ENCODE measurements at regions not wholly inside any gene's neighbourhood (a gene's known extent, or its start where the extent isn't known, plus 50 kb on each side); places are given as distances from the start of the nearest gene placed in this dataset.

DNA sequence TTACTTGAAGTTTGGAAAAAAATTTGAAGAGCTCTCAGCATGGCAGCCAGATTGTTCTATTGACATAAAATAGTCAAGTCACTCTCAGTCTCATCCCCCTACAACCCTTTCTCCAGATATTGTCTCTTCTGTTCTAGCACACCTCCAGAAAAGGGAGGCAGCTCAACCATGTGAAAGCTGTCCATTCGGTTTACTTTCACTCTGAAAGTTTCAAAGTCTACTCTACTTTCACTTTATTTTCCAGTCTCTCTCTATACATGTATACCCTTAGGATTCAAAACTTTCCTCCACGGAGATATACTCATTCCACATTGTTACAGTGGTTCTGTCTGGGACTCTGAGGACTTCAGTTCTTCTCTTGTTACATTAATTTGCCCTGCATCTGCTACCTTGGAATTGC is 111.0 kb upstream of the STAC start:
- DNase-seq (ENCODE audit: low spot score), result no peak

DNA sequence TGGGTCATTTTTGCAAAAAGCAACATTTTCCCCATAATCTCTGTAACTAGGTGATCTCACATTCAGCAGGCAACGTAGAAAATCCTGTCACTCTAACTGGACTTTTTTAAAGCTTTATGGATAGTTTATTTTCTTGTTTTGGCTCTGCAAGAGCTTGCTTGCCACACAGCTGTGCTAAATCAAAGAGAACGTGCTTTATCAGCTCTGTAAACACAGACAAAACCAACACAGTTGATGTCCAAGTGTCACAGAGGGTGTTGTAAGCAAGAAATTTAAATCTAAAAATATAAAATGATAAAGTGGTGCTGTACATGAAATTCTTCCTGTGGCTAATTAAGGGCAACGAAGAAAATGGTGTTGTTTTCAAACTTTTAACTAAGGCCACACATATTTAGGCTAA is 97.5 kb upstream of the STAC start:
- no peak for DNase-seq (ENCODE audit: low spot score)

DNA sequence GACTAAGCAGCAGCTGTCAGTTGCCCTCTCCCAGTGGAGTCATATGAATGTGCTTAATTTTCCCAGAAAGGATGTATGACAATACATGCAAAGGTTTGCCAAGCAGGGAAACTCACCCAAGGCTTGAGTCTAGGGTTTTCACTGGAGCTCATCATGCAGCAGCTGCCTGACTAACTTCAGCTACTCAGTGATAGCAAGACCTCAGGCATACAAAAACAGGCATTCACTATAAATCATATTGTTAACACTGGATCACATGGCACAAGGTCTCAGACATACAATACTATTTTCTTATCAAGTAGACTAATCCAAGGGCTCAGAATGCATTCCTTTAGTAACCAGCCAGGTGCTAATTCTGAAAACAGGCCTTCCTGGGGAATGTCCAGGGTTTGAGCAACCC is 85.0 kb upstream of the STAC start:
- DNase-seq (ENCODE audit: low spot score), result no peak

DNA sequence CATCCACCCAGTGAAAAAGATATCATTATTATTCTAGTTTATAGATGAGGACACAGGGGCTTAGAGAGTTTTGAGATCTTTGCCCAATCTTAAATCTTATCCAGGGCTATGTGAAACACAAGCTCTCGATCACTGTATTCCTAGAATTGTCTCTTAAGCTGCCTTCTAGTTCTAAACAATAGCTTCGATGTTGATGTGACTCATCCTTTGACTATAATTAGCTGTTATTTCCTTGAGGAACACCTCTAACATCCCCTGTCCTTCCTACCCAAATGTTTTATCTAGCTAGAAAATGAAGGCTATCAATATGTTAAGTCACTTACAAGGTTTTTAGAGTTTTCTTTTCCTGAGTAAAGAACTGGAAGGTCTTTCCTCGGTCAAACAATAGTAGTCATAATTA is 83.1 kb upstream of the STAC start:
- DNase-seq (ENCODE audit: low spot score), result no peak

DNA sequence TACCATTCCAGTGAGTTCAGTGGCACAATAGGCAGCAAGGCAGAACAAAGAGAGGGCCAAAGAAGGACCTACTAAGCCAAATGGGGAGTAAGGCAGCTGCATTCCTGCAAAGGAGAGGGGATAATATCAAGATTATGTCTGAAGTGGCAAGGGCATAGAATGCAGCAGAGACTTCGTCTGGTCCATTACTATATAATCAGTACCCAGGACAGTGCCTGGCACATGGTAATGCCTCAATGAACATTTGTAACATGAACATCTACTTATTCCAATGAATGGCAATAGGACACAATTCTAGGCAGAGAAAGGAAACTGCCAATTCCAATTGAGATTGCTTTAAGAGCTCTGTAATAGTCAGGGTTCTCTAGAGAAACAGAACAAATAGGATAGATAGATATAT is 82.1 kb upstream of the STAC start:
- no peak for DNase-seq (ENCODE audit: low spot score)

DNA sequence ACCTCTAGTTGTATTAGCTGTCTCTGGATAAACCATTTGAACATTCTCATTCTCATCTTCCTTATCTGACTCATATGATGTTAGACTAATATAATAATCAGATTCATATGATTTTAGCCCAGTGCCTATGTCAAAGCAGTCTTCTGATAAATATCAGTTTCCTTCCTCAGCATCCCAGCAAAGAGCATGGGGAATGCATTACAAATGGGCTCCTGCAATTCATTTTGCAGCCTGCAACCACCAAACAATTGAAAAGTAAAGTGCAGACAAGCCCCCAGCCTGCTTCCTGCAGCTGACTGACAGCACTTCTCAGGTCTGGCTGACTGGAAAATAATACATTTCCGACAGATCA is 78.2 kb upstream of the STAC start:
- no peak for DNase-seq (ENCODE audit: low spot score)

DNA sequence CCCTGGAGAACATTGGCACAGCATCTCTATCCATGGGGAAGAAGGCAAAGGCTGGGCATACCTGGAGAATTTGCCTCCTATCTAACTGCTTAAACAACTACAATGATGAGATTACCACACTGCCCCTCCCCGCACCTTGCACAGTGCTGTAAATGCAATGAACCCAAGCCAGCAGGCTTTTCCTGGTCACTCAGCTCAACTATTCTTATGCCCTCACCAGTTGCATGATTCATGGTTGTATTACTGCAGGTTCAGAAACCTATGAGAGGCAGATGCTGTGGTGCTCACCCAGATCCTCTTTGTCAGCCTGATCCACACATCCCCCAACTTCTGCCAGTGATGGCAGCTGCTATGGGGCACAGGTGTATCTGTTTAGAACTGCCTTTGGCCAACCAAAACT is 77.7 kb upstream of the STAC start:
- no peak for DNase-seq (ENCODE audit: low spot score)

DNA sequence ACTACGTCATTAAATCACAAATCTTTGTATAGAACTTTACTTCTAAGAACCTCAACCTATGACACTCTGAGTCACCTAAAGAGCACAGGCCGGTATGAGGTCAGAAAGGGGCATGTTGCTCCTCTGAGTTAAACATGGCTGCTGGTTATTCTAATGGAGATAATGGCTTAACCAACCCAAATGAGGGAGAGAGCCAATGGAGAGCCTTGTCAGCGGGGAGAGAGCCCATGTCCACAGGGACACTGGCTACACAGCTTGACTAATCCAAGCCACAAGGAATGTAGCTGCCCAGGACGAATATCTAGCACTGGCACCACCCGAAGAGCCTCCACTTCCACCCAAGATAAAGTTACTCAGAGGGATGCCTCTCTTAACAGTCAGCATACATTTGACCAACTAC is 77.0 kb upstream of the STAC start:
- no peak for DNase-seq (ENCODE audit: low spot score)

DNA sequence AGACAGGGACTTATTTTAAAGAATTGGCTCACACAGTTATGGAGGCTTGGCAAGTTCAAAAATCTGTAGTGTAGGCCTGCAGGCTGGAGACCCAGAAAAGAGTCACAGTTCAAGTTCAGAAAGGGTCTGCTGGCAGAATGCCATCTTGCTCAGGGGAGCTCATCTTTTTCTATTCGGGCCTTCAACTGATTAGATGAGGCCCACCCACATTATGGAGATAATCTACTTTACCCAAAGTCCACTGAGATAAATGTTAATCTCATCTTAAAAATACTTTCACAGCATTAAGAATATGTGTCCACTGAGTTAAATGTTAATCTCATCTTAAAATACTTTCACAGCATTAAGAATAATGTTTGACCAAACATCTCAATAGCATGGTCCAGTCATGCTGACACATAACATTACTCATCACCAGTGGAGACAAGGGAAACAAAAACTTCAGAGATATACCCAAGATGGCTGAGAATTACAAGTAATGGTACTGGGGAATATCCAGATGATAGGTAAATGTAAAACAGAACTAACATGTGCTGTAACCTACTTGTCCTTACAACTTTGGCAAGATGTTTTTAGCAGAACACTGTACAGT is 74.3 kb upstream of the STAC start:
- DNase-seq (ENCODE audit: low spot score), result no peak

DNA sequence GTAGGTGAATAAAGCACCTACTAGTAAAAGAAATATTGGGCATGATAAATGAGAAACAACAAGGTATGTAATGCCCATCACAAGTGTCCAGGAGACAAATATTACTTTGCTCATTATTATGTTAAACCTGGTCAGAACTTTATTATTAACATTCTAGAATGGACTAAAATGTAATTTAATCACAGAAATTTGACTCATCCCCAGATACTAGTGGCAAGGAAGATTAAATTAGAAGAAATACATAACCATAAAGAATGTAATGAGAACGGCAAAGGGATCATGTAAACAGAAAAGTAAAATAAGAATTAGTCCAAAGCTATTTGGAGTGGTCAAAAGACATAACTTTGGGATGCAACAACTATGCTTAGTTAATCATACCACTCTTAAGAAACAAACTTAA is 71.2 kb upstream of the STAC start:
- no peak for DNase-seq (ENCODE audit: low spot score)

DNA sequence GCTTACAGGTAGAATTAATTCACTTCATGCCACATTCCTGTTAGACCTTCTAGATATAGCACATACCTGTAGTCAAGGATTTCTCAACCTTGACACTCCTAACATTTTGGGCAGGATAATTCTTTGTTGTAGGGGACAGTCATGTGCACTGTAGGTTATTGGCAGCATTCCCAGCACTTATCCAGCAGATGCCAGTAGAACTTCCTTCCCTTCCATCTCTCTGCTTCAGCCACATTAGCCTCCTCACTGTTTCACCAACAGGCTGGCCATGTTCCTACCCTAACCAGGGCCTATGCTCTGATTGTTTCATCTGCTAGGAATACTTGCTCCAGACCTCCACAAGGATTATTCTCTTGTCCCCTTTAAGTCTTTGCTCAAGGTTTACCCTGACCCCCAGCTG is 68.0 kb upstream of the STAC start:
- no peak for DNase-seq (ENCODE audit: low spot score)

DNA sequence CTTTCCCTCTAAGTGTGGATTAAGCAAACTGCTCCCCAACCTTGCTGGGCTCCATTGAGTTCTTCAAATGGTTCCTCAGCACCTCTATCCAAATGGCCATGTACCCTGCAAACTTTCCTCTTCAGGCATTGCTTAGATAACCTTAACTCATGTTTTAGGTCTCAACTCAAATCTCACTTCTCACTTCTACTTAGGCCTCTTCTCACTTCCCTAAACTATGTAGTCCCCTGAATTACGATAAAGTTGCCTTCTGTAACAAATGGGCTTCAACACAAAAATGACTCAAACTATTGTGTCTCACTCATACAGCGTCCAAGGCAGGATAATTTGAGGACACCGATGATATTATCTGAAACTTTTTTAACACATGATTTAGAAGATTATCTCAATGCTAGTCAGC is 62.4 kb upstream of the STAC start:
- DNase-seq (ENCODE audit: low spot score), result no peak

DNA sequence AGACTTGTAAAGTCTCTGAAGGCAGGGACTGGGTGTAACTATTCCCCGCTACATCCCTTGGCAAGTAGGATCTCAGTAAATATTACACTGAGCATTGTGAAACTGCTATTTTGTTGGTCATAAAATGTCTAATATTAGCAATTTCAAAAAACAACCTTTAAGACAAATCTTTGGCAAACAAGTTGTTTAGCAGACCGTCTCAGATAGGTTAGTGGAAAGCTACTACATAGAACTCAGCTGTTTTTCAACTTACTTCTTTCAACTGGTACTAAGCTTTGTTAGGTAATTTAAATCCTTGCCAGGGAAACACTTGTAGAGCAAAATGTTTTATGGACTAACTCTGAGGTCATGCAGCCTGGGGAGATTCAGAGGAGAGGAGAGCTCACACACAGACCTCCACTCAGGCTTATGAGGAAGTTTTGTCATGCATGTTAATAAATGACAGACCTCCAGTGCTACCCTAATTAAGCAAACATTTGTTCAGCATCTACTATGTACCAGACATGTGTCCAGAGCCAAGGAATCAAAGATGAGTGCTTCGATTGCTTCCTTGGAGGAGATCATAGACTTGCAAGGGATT is 61.6 kb upstream of the STAC start:
- no peak for DNase-seq (ENCODE audit: low spot score)

DNA sequence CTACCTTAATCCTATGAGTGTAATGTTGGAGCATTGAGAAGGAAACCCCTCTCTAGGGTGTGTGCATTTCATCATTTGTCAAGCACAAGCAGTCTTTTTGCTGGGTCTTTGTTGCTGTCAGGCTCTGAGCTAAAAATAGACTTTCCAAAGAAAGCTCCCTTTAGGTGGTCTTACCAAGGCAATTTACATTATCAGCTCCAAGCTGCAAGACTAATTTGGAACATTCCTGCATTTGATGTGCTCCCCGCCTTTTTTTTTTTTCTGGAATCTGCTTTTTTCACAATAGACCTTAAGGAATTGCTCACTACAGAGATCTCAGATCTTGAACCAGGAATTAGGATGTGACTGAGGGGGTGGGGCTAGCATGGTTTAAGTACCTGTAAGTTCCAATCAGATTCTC is 60.6 kb upstream of the STAC start:
- no peak for DNase-seq (ENCODE audit: low spot score)

All from putamen (tissue), 1 donor.